GM19239 (cell line): ENCODE measurements at regions not wholly inside any gene's neighbourhood (a gene's known extent, or its start where the extent isn't known, plus 50 kb on each side); places are given as distances from the start of the nearest gene placed in this dataset.

Experiments
- DNase-seq: peaks from one replicate; pipeline ENCODE4 v3.0.0; 2011; ENCODE audit warnings: low spot score; ENCODE audit not compliant: insufficient read length
- FAIRE-seq: peaks from 2 replicates; lab custom pipeline; 2011; peaks lifted over from hg19 to GRCh38; lab: Jason Lieb, UNC

DNA sequence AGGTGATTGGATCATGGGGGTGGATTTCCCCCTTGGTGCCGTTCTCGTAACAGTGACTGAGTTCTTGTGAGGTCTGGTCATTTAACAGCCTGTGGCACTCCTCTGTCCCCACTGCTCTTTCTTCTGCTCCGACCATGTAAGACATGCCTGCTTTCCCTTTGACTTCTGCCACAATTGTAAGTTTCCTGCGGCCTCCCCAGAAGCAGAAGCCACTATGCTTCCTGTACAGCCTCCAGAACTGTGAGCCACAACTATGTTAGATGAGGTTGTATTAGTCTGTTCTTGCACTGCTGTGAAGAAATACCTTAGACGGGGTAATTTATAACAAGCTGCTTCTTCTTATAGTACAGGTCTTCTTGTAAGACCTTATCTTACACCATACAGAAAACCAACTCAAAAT is 241.7 kb upstream of the KLF14 start:
- DNase-seq (no peak), FAIRE-seq (no peak)

- DNase-seq (no peak), FAIRE-seq (peak; percentile 88)
Measured at GRCh38 chr7:130982160-130982638, 248.2 kb upstream of the KLF14 start.

DNA sequence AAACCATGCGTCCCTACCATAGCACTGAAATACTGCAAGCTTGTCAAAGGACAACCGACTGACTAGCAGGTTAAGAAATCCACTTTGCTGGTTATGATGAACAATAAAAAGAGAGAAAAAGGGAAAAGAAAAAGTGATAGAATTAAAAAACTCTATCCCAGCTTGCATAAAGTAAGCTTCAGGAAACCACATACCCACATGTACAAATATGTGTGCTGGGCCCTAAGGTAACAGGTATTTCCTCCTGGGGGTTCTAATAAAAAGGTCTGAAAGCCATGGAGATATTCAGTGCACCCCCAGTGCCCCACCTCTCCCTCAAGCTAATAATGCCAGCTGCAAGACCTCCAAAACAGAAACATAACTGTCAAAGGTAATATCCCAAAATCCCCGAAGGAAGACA is 248.6 kb upstream of the KLF14 start:
- FAIRE-seq = no peak
- DNase-seq = no peak

GRCh38 chr7:130985361-130985760 is 251.4 kb upstream of the KLF14 start:
- no peak for FAIRE-seq
- no peak for DNase-seq

- FAIRE-seq (no peak), DNase-seq (no peak)
Measured at GRCh38 chr7:130986261-130986690, 252.3 kb upstream of the KLF14 start.

DNA sequence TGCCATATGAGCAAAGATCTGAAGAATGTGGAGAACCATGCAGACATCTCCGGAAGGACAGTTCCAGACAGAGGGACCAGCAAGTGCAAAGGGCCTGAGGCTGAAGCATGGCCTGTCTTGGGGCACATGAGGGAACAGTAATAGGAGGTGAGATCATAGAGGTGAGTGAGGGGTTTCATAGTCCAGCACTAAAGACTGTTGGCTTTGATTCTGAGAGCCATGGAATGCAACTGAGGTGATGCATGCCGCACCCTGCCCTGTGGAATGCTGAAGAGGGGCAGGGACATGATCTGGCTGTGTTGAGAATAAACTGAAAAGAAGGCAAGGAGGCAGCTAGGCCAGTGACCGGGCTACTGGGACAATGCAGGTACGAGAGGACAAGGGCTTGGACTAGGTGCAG is 253.1 kb upstream of the KLF14 start:
- DNase-seq (no peak), FAIRE-seq (no peak)

DNA sequence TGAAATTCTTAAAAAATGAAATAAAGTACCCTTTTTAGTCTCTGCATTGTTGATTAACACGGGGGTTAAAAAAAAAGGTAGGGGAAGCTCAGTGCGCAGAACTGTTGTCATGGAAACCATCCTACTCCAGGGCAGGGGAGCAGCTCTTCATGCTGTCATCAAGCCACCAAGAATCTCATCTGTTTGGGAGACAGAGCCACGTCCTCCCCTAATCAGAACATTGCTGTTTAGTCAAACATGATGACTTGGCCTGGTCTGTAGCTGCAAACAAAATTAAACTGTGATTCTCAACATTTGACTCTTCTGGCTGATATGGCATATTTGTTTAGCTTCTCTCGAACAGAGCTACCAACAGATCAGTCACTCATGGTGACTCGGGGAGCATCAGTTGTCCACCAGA is 254.4 kb upstream of the KLF14 start:
- FAIRE-seq = no peak
- DNase-seq = no peak

- FAIRE-seq (no peak), DNase-seq (no peak)
Measured at GRCh38 chr7:130989101-130989795, 255.2 kb upstream of the KLF14 start.

DNA sequence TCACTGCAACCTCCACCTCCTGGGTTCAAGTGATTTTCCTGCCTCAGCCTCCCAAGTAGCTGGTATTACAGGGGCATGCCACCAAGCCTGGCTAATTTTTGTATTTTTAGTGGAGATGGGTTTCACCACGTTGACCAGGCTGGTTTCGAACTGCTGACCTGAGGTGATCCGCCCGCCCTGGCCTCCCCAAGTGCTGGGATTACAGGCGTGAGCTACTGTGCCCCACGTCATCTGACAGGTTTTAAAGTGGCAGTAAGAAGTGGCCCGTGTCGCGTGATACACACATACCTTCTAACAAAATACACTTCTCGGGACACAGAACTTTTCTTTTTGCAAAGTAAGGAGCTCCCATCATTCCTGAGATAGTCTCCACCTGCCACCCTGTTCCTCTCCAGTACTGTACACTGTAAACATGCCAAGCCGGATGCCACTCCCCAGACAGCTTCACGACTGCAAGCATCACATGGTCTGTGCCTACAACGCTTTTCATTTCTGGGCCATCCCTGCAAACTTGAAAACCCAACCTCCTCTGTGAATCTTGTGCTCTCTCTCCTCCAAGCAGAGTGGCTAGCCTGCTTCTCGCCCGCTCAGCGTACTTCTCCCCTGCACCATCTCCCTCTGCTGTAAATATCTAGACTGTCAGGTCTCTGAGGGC is 256.3 kb upstream of the KLF14 start:
- no peak for DNase-seq

DNA sequence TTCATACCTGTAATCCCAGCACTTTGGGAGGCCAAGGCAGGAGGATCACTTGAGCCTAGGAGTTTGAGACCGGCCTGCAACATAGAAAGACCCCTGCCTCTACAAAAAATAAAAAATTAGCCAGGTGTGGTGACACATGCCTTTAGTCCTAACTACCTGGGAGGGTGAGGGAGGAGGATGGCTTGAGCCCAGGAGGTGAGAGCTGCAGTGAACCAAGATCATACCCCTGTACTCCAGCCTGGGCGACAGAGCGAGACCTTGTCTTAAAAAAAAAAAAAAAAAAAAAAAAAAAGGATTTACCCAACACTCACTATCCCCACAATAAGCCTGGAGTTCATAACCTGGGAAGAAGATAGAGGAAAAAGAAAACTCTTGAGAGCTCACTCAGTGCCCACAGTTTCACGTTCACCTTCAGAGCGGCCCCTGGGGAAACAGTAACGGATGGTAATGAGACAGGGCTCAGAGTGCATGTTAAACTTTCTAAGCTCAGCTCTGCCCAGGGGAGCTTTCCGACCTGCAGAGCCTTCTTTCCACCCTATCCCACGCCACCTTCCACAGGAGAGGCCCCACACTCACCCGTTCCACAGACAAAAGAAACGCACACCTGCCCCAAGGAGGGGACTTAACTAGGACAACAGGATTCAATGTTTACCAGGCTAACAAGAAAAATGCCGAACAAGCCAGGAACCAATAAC is 259.8 kb upstream of the KLF14 start:
- FAIRE-seq (peak; percentile 39), DNase-seq (no peak)

More for the DNA sequence above, 256.3 kb upstream of the KLF14 start:
- no peak for FAIRE-seq

- no peak for FAIRE-seq
- no peak for DNase-seq
Measured at GRCh38 chr7:130994378-130995115, 260.5 kb upstream of the KLF14 start.

- FAIRE-seq (no peak), DNase-seq (no peak)
Measured at GRCh38 chr7:130995252-130996081, 261.5 kb upstream of the KLF14 start.

DNA sequence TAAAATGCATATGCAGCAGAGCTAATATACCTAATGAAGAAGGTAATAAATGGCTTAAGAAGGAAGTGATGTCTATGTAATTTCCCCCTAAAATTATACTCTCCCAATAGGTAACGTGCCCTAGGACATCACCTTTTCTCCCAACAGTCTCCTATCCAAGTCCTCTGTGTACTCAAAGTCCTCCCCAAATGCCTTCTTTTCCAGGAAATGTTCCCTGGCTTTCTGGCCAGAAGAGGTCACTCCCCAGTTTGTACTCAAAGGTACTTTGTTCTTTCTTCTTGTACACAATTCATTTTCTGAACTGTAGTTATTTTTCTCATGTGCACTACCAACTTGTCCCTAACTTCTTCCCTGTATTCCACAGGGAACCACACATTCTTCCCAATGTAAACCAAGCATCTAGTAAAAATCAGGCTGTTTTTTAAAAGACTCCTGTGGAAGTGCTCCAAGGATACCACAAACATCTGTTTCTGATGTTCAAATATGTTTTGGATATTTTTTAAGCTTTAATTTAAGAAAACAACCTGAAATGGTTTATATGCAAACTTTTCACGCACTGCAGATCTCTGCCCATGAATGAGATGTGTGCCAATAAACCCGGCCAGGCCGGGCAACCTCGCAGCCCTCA is 262.3 kb upstream of the KLF14 start:
- no peak for FAIRE-seq
- DNase-seq = no peak

DNA sequence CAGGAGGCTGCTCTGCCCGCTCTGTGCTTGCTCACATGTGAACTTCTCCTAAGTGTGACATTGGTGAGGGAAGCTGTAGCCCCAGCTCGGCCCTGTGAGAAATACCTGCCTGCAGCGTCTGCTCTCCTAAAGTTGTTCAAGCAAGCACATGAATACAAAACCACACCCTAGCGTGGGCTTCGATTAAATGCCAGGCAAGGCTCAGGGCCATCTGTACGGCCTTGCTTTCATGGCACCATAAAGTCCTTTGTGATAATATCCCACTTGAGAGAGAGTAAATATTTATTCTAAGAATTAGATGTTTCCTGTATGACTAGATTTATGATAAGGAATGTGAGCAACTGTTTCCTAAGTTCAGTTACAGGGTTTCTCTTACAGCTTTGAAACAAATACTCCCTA is 262.8 kb upstream of the KLF14 start:
- DNase-seq (no peak), FAIRE-seq (no peak)

DNA sequence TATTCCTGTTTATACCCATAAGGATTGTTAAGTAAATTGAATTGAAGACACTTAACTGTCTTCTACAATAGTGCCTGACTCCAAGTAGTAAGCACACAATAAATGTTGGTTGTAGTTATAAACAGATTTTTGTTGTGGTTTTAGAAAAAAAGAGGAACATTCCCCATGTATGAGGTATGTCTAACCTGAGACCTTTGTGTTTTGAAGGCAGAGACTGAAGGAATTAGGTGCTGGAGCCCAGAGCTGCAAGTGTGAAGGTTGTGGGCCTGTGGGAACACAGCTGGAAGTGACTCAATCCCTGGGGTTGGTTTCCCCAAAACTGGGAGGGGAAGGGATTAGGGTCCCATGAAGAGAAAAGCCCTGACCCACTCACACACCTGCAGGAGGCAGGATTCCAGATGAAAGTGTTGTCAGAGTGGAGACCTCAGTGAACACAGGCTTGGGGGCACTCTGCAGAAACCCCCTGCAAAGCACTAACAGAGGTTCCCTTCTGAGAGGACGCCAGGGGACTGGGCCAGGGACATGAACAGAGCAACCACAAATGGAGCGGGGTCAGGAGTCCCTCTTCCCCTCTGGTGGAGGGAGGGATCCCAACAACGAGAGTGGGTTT is 265.1 kb upstream of the KLF14 start:
- no peak for FAIRE-seq
- DNase-seq = no peak

- DNase-seq = no peak
- FAIRE-seq = no peak
Measured at GRCh38 chr7:130999926-131000325, 265.9 kb upstream of the KLF14 start.

- FAIRE-seq (no peak), DNase-seq (no peak)
Measured at GRCh38 chr7:131000389-131000788, 266.4 kb upstream of the KLF14 start.

GRCh38 chr7:131000873-131001272 is 266.9 kb upstream of the KLF14 start:
- DNase-seq (no peak), FAIRE-seq (no peak)

GRCh38 chr7:131002600-131002999 is 268.6 kb upstream of the KLF14 start:
- DNase-seq (no peak), FAIRE-seq (no peak)
